ENCODE measurements at regions not wholly inside any gene's neighbourhood (a gene's known extent, or its start where the extent isn't known, plus 50 kb on each side); places are given as distances from the start of the nearest gene placed in this dataset.
"Not testable (repeated sequence)": the region's sequence is repeated elsewhere in the genome, so short reads cannot be mapped to it uniquely, and the experiment has no call there.

- DNase-seq (ENCODE audit: low spot score), result no peak
Measured at GRCh38 chrX:1059576-1060561, 152.6 kb downstream of the CRLF2 start.

GRCh38 chrX:1053600-1053999 is 158.8 kb downstream of the CRLF2 start:
- not testable (repeated sequence) for DNase-seq (ENCODE audit: low spot score)

DNA sequence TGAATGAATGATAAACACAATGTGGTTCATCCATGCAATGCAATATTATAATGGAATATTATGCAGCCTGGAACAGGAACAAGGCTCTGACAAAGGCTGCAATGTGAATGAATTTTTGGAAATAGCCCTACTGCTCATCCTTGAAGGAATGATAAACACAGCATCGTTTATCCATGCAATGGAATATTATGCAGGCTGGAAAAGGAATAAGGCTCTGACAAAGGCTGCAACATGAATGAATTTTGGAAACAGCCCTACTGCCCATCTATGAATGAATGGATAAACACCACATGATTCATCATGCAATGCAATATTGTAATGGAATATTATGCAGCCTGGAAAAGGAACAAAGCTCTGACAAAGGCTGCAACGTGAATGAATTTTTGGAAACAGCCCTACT is 159.4 kb downstream of the CRLF2 start:
- no peak for DNase-seq (ENCODE audit: low spot score)

GRCh38 chrX:1052021-1052420 is 160.4 kb downstream of the CRLF2 start:
- no peak for DNase-seq (ENCODE audit: low spot score)

DNA sequence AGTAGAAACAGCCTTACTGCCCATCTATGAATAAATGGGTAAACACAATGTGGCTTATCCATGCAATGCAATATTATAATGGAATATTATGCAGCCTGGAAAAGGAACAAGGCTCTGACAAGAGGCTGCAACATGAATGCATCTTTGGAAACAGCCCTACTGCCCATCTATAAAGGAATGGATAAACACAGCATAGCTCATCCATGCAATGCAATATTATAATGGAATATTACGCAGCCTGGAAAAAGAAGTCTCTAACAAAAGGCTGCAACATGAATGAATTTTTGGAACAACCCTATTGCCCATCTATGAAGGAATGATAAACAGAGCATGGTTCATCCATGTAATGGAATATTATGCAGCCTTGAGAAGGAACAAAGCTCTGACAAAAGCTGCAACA is 161.0 kb downstream of the CRLF2 start:
- no peak for DNase-seq (ENCODE audit: low spot score)

- no peak for DNase-seq (ENCODE audit: low spot score)
Measured at GRCh38 chrX:1045680-1046314, 166.7 kb downstream of the CRLF2 start.

GRCh38 chrX:1041091-1041490 is 171.4 kb downstream of the CRLF2 start:
- DNase-seq (ENCODE audit: low spot score), result no peak

DNA sequence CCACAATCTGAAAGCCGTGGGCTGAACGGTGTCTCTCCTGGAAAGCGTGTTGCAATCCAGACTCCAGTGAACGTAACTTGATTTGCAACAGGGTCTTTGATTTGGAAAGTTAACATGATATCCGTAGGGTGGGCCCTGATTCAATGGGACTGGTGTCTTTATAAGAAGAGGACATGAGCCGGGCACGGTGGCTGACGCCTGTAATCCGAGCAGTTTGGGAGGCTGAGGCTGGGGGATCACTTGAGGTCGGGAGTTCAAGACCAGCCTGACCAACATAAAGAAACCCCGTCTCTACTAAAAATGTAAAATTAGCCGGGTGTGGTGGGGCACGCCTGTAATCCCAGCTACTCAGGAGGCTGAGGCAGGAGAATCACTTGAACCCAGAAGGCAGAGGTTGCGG is 176.5 kb downstream of the CRLF2 start:
- DNase-seq (ENCODE audit: low spot score), result not testable (repeated sequence)

DNA sequence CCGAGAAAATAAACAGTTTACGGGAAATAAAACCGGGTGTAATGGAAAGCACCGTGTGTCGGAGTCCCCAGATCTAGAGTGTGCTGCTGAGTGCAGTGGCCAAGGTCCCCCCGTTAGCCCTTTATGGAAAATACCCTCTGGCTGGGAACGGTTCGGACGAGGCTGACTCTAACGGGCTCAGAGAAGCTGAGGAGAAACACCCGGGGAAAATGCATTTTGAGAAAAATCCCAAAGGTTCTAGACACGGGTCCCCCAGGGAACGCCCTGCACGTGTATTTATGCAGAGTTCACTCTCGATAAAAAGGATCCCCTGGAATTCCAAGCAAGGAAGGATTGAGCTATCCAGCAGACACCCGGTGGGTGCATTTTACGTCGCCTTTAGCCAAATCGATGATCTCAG is 177.2 kb downstream of the CRLF2 start:
- DNase-seq (ENCODE audit: low spot score), result no peak

DNA sequence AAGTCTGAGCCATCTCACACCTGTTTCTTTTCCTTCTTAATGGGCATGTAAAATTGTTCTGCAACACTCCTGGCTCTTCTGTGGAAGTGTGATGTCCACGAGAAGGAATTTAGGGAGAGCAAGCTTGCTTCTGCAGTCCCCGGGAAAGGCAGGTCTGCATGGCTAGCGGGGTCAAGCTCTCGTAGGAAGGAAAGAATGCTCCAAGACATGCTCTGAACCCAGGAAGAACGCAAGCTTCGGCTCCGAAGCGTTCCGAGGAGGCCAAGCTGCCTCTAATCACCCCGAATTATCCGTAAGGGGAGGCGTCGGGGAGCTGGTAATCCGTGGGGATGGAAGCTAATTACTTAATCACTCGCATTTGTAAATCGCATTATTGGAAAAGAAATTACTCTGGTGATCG is 177.7 kb downstream of the CRLF2 start:
- DNase-seq (ENCODE audit: low spot score), result no peak

DNA sequence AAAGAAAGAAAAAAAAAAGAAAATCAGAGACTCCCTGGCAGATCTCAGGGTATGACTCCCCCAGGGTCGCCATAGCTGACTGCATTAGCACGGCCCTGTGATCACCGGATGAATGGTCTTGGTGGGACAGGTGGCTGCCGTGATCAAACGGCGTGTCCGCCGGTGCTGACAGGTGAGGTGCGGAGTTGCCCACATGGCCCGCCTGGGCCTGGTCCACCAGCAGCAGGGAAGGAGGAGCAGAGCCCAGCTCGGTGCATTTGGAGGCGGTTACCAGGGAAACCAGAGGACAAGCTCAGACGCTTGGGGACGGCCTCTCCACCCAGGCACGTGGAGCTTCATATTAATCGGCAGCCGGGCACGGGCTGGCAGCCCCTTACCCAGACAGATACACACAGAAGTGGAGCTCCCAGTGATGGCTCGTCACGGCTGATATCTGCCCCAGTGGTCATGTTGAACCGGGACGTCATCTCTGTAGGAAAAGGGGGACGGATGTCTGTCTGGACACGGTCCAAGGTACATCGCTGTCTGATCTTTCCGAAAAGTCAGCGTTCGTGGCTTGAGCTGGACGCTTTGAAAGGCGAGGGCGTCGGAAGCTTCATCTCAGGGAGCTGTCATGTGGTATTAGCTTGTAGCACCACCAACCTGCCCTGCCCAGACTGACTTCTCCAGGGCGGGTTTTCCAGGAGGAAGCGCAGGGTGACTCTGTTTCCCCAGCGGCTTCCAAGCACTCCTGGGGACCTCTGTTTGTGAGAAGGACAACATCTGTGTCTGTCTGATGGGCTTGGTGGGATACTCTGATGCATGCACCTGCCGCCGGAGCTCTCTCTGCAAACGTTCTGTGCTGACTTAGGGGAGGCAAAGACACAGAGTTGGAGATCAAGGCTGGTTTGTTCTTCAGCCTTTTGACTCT is 180.7 kb downstream of the CRLF2 start:
- DNase-seq (ENCODE audit: low spot score), result no peak

GRCh38 chrX:1029494-1029893 is 183.0 kb downstream of the CRLF2 start:
- no peak for DNase-seq (ENCODE audit: low spot score)

DNA sequence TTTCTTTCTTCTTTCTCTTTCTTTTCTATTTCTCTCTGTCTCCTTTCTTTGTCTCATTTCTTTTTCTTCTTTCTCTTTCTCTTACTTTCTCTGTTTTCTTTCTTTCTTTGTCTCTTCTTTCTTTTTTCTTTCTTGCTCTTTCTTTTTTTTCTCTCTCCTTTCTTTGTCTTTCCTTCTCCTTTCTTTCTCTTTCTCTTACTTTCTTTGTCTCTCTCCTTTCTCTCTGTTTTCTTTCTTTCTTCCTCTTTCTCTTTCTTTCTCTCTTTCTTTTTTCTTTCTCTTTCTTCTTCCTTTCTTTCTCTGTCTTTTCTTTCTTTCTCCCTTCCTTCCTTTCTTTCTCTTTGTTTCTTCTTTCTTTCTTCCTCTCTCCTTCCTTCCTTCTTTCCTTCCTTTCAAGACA is 184.8 kb downstream of the CRLF2 start:
- DNase-seq (ENCODE audit: low spot score), result no peak

GRCh38 chrX:1027133-1027532 is 185.3 kb downstream of the CRLF2 start:
- no peak for DNase-seq (ENCODE audit: low spot score)

- DNase-seq (ENCODE audit: low spot score), result no peak
Measured at GRCh38 chrX:1026263-1027015, 186.0 kb downstream of the CRLF2 start.

DNA sequence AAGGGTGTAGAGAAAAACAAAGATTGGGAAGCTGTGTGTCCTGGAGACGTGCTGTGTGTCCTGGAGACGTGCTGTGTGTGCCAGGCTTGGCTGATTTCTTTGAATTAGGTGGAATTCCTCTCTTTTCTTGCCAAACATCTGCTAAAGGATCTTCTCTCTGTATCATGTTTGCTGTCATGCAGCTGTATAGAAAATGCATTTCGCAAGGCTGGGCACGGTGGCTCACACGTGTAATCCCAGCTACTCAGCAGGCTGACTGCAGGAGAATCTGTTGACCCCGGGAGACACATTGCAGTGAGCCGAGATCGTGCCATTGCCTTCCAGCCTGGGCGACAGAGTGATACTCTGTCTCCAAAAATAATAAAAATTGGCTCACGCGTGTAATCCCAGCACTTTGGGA is 187.0 kb downstream of the CRLF2 start:
- no peak for DNase-seq (ENCODE audit: low spot score)

DNA sequence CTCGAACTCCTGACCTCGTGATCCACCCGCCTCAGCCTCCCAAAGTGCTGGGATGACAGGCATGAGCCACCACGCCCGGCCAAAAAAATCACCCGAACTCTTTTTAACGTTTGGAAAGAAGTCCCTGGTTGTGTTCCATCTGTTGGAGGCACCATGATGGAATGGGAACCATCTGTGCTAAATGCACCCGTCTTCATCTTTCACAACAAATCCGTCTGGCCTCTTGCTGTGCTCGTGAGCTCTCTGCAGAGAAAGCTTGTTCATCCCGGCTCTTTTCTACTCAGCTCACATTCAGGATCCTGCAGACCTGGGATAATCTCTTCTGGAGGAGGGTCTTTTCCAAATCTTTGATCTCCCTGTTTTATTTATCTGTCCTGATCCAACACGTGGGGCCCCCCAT is 188.8 kb downstream of the CRLF2 start:
- no peak for DNase-seq (ENCODE audit: low spot score)

DNA sequence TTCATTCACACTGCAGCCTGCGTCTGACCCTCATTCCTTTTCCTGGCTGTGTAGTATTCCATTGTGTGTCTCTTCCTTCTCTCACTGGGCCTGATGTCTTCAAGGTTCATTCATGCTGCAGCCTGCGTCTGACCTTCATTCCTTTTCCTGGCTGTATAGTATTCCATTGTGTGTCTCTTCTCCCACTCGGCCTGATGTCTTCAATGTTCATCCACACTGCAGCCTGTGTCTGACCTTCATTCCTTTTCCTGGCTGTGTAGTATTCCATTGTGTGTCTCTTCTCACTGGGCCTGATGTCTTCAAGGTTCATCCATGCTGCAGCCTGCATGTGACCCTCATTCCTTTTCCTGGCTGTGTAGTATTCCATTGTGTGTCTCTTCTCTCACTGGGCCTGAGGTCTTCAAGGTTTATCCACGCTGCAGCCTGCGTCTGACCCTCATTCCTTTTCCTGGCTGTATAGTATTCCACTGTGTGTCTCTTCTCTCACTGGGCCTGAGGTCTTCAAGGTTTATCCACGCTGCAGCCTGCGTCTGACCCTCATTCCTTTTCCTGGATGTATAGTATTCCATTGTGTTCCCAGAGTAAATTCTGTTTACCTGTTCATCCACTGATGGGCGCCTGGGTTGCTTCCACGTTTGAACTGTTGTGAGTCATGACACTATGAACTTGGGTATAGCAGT is 191.0 kb downstream of the CRLF2 start:
- not testable (repeated sequence) for DNase-seq (ENCODE audit: low spot score)

DNA sequence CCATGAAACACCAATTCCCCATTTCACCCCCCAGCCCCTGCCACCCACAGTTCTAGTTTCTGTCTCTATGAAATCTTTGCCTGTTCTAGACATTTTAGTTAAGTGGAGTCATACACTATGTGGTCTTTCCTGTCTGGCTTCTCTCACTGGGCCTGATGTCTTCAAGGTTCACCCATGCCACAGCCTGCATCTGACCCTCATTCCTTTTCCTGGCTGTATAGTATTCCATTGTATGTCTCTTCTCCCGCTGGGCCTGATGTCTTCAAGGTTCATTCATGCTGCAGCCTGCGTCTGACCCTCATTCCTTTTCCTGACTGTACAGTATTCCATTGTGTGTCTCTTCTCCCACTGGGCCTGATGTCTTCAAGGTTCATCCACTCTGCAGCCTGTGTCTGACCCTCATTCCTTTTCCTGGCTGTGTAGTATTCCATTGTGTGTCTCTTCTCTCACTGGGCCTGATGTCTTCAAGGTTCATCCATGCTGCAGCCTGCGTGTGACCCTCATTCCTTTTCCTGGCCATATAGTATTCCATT is 191.7 kb downstream of the CRLF2 start:
- DNase-seq (ENCODE audit: low spot score), result no peak

GRCh38 chrX:1016926-1017325 is 195.5 kb downstream of the CRLF2 start:
- not testable (repeated sequence) for DNase-seq (ENCODE audit: low spot score)

GRCh38 chrX:1016281-1016680 is 196.2 kb downstream of the CRLF2 start:
- not testable (repeated sequence) for DNase-seq (ENCODE audit: low spot score)

Data from cerebellar cortex (tissue), 1 donor.